HG03460 (cell line): ENCODE measurements at regions not wholly inside any gene's neighbourhood (a gene's known extent, or its start where the extent isn't known, plus 50 kb on each side); places are given as distances from the start of the nearest gene placed in this dataset.
"Not testable (repeated sequence)": the region's sequence is repeated elsewhere in the genome, so short reads cannot be mapped to it uniquely, and the experiment has no call there.

Source experiments
- ATAC-seq: cut with Tn5 transposase; IDR thresholded peaks from one replicate; pipeline ENCODE4 v1.9.1; 2021; ENCODE audit not compliant: unreplicated experiment

GRCh38 chr10:76815505-76815904, 822.1 kb downstream of the KCNMA1 start:
- ATAC-seq, result not testable (repeated sequence)

GRCh38 chr10:76811430-76811829, 826.2 kb downstream of the KCNMA1 start:
- ATAC-seq, result no peak

- ATAC-seq, result no peak
These were observed 849.2 kb downstream of the KCNMA1 start for GRCh38 chr10:76788452-76788811.

- ATAC-seq, result no peak
These were observed 849.7 kb downstream of the KCNMA1 start for GRCh38 chr10:76787746-76788451.

GRCh38 chr10:76786504-76787072, 851.0 kb downstream of the KCNMA1 start:
- no peak for ATAC-seq

- no peak for ATAC-seq
These were observed 853.5 kb downstream of the KCNMA1 start for GRCh38 chr10:76784076-76784475.

- ATAC-seq, result no peak
These were observed 857.8 kb downstream of the KCNMA1 start for GRCh38 chr10:76779796-76780301.

GRCh38 chr10:76778914-76779795, 858.5 kb downstream of the KCNMA1 start:
- ATAC-seq, result no peak

- ATAC-seq, result no peak
These were observed 862.5 kb downstream of the KCNMA1 start for GRCh38 chr10:76774987-76775603.

GRCh38 chr10:76769582-76769981, 868.0 kb downstream of the KCNMA1 start:
- no peak for ATAC-seq

GRCh38 chr10:76769161-76769560, 868.4 kb downstream of the KCNMA1 start:
- ATAC-seq, result no peak

GRCh38 chr10:76766682-76767081, 870.9 kb downstream of the KCNMA1 start:
- no peak for ATAC-seq

- ATAC-seq, result not testable (repeated sequence)
These were observed 872.7 kb downstream of the KCNMA1 start for GRCh38 chr10:76764921-76765320.

GRCh38 chr10:76764177-76764576, 873.4 kb downstream of the KCNMA1 start:
- no peak for ATAC-seq

- ATAC-seq, result no peak
These were observed 874.2 kb downstream of the KCNMA1 start for GRCh38 chr10:76763376-76763775.

GRCh38 chr10:76759681-76760080, 877.9 kb downstream of the KCNMA1 start:
- ATAC-seq, result no peak

GRCh38 chr10:76743169-76743568, 894.4 kb downstream of the KCNMA1 start:
- no peak for ATAC-seq

GRCh38 chr10:76740514-76740913, 897.1 kb downstream of the KCNMA1 start:
- no peak for ATAC-seq

GRCh38 chr10:76738991-76739390, 898.6 kb downstream of the KCNMA1 start:
- ATAC-seq, result no peak

- no peak for ATAC-seq
These were observed 900.6 kb downstream of the KCNMA1 start for GRCh38 chr10:76736815-76737618.
